22Rv1 (cell line): ENCODE measurements at regions not wholly inside any gene's neighbourhood (a gene's known extent, or its start where the extent isn't known, plus 50 kb on each side); places are given as distances from the start of the nearest gene placed in this dataset.

Experiments used
- ZFX ChIP-seq: fragments of 450-650 bp; IDR thresholded peaks from 2 replicates; pipeline ENCODE4 v1.6.1; 2017; ENCODE audit warnings: antibody characterized with exemption, borderline replicate concordance
- TF ChIP-seq, protein P1 (sequence below): fragments of 450-650 bp; IDR thresholded peaks from 2 replicates; pipeline ENCODE4 v1.5.1; 2017; ENCODE audit warnings: mild to moderate bottlenecking

DNA sequence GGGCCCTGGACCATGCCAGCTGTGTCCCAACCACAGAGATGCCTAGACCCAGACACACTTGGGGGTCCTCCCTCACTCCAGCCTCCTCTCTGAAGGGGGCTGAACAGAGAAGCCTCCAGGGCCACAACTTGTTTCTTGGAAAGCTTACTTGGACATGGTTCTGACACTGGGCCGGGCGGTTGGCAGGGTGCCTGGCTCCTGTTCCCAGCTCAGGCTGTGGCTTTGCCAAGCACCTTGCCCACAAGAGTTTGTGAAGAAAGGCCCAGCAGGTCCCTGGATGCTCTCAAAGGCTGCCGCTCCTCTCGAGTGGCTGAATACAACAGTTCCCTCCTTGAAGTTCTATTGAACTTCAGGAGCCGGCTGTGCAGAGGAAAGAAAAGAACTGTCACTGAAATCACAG, 181.6 kb downstream of the PTPN20 start:
- TF ChIP-seq, protein P1, sequence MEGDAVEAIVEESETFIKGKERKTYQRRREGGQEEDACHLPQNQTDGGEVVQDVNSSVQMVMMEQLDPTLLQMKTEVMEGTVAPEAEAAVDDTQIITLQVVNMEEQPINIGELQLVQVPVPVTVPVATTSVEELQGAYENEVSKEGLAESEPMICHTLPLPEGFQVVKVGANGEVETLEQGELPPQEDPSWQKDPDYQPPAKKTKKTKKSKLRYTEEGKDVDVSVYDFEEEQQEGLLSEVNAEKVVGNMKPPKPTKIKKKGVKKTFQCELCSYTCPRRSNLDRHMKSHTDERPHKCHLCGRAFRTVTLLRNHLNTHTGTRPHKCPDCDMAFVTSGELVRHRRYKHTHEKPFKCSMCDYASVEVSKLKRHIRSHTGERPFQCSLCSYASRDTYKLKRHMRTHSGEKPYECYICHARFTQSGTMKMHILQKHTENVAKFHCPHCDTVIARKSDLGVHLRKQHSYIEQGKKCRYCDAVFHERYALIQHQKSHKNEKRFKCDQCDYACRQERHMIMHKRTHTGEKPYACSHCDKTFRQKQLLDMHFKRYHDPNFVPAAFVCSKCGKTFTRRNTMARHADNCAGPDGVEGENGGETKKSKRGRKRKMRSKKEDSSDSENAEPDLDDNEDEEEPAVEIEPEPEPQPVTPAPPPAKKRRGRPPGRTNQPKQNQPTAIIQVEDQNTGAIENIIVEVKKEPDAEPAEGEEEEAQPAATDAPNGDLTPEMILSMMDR: no peak
- TF ChIP-seq ZFX: no peak
